Stomach (tissue), 8 donors: ENCODE measurements at regions not wholly inside any gene's neighbourhood (a gene's known extent, or its start where the extent isn't known, plus 50 kb on each side); places are given as distances from the start of the nearest gene placed in this dataset.

Experiments
- DNase-seq, 2 donors: peaks; one replicate each; pipeline versions ENCODE4 v3.0.0 to v3.0.0-alpha.2; 2013 to 2019
- H3K27ac ChIP-seq, 5 donors: fragments of 200-600 bp in 4 of 5; sonication (generic) in 4 of 5; one replicate each; pipeline ENCODE4 v1.5.1; 2013 to 2019; ENCODE audit warnings: mild to moderate bottlenecking in 1 of 5, moderate library complexity in 1 of 5
- H3K27me3 ChIP-seq, 3 donors: fragments of 200-600 bp; sonication (generic); one replicate each; pipeline ENCODE4 v1.5.1; 2017 to 2019; ENCODE audit warnings: mixed run types in 1 of 3
- H3K36me3 ChIP-seq, 4 donors: fragments of 200-600 bp; sonication (generic); 1 replicate in 3 of 4; 2 replicates in 1 of 4; pipeline ENCODE4 v1.5.1; 2016 to 2019
- H3K4me1 ChIP-seq, 4 donors: fragments of 200-600 bp; sonication (generic); one replicate each; pipeline ENCODE4 v1.5.1; 2016 to 2019
- H3K4me3 ChIP-seq, 4 donors: fragments of 200-600 bp; sonication (generic) in 3 of 4; one replicate each; pipeline ENCODE4 v1.5.1; 2016 to 2019; ENCODE audit warnings: mild to moderate bottlenecking in 1 of 4
- H3K9me3 ChIP-seq, 4 donors: fragments of 200-600 bp; sonication (generic); one replicate each; pipeline ENCODE4 v1.5.1; 2016 to 2019
- CTCF ChIP-seq, 7 experiments: fragments of 450-650 bp in 4 of 7; fragments of 200-600 bp in 3 of 7; sonication (generic) in 3 of 7; IDR thresholded peaks; one replicate each; pipeline ENCODE4 v1.5.1; 2016 to 2019; ENCODE audit warnings: antibody characterized with exemption in 7 of 7, control low read depth in 2 of 7, mild to moderate bottlenecking in 1 of 7
- EP300 ChIP-seq: sonication (generic); formaldehyde crosslinking; IDR thresholded peaks from one replicate; pipeline ENCODE4 v1.6.1; 2017; ENCODE audit warnings: antibody characterized with exemption
- POLR2A ChIP-seq, 4 donors: fragments of 450-650 bp; IDR thresholded peaks; one replicate each; pipeline ENCODE4 v1.6.1; 2016; ENCODE audit warnings: antibody characterized with exemption in 4 of 4, control low read depth in 2 of 4, mild to moderate bottlenecking in 1 of 4, moderate library complexity in 1 of 4
- POLR2AphosphoS5 ChIP-seq, 3 donors: sonication (generic); formaldehyde crosslinking; IDR thresholded peaks; one replicate each; pipeline ENCODE4 v1.6.1; 2016; ENCODE audit warnings: antibody characterized with exemption in 3 of 3
- whole genome bisulfite sequencing, 5 donors: extraction: QIAGEN DNeasy Blood & Tissue Kit in 3 of 5; methylation state at CpG; one replicate each; pipeline versions ENCODE4 v1.1.5 to v1.1.7; 2013 to 2018; 5-methylcytosine and 5-hydroxymethylcytosine counted together
- intact Hi-C: fragments of 100-400 bp; cut with DNase I; formaldehyde crosslinking; loops from one replicate; pipeline ENCODE4 v1.15.1; 2023; ENCODE audit warnings: low total_unique reads
- donor health status: healthy with polysubstance abuse.
- donor health status: Bipolar disorder and iron deficiency.
- donor health status: healthy.

GRCh38 chr6:164455835-164456234 lies 853.6 kb downstream of the C6orf118 start:
- H3K4me1 ChIP-seq, result no peaks in the 10 kb centered on the region
- WGBS, 5 donors, result 79 to 90% (median 86%) methylated on average over 9 of the region's 9 CpGs

DNA sequence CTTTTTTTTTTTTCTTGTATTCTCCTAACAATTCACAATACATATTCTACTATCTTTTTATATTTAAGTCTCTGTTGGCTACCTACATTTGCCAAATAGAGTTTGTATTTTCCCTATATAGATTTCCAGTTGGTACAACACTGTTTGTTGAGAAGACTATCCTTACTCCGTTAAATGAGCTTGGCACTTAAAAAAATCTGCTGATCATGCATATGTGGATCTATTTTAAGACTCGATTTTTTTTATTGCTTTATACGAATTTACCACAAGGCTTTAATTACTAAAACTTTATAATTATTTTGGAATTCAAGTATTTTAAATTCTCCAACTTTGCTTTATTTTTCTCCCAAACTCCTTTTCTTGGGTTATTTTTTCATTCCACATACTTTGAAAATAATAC lies 855.6 kb downstream of the C6orf118 start:
- Histone ChIP-seq H3K4me3 (no peak overlapping the region), H3K9me3 (no peaks in the 10 kb centered on the region), H3K27me3 (no peaks in the 10 kb centered on the region), H3K4me1 (no peaks in the 10 kb centered on the region), H3K36me3 (no peaks in the 10 kb centered on the region), H3K27ac (no peak overlapping the region)
- WGBS, 5 donors, result 83 to 92% (median 90%) methylated on average over 3 of the region's 3 CpGs
- no peak for TF ChIP-seq POLR2A (IDR thresholded peaks at IDR 0.05)
- TF ChIP-seq CTCF (IDR thresholded peaks at IDR 0.05), result no peak
- no peak for TF ChIP-seq EP300
- TF ChIP-seq POLR2AphosphoS5 (IDR thresholded peaks at IDR 0.05), result no peak
- DNase-seq, result no peak
- intact Hi-C loops, result no loop called here

More at GRCh38 chr6:164455835-164456234, 853.6 kb downstream of the C6orf118 start:
- TF ChIP-seq POLR2AphosphoS5 (IDR thresholded peaks at IDR 0.05) (no peak), EP300 (no peak), POLR2A (IDR thresholded peaks at IDR 0.05) (no peak), CTCF (IDR thresholded peaks at IDR 0.05) (no peak)
- Histone ChIP-seq H3K4me3 (no peak overlapping the region), H3K9me3 (no peaks in the 10 kb centered on the region), H3K36me3 (no peaks in the 10 kb centered on the region), H3K27me3 (no peaks in the 10 kb centered on the region), H3K27ac (no peak overlapping the region)
- intact Hi-C loops, result no loop called here
- no peak for DNase-seq

DNA sequence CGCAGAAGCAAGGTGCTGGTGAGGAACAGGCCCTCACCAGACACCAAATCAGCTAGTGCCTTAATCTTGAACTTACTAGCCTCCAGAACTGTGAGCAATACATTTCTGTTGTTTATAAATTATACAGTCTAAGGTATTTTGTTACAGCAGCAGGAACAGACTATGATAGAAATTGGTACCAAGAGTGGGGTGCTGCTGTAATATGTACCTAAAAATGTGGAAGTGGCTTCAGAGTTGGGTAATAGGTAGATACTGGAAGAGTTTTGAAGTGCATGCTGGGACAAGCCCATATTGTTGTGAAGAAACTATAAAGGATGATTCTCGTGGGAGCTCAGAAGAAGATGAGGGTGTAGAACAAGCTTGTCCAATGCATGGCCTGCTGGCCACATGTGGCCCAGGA lies 866.8 kb downstream of the C6orf118 start:
- no peak overlapping the region for H3K4me3 ChIP-seq
- H3K27ac ChIP-seq, result no peak overlapping the region
- intact Hi-C loops, result no loop called here
- peaks cover 0 to 23% (median 15%) of the 10 kb centered on the region in 4 donors for H3K9me3 ChIP-seq
- no peak for TF ChIP-seq POLR2A (IDR thresholded peaks at IDR 0.05)
- no peak for TF ChIP-seq EP300
- no peak for TF ChIP-seq CTCF (IDR thresholded peaks at IDR 0.05)
- no peak for TF ChIP-seq POLR2AphosphoS5 (IDR thresholded peaks at IDR 0.05)
- no peaks in the 10 kb centered on the region for H3K27me3 ChIP-seq
- WGBS, 5 donors, result 84 to 90% (median 87%) methylated on average over 2 of the region's 2 CpGs
- no peaks in the 10 kb centered on the region for H3K4me1 ChIP-seq
- no peak for DNase-seq
- H3K36me3 ChIP-seq, result no peaks in the 10 kb centered on the region

DNA sequence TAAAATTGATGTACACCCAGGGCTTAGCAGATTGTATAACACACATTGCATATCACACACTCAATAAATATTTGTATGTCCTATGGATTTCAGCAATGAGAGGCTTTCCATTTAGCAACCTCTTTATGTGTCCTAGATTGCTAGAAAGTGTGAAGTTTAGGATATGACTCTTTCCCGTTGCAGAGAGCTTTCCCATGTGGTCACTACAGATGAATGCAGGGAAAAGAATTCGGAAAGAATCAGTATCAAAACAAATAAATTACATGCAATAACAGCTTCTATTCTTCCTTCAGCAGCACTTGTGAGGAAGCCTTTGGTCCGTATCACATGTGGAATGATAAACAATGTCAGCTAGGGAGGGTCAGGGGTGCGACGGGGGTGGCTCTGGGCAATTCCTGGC lies 870.1 kb downstream of the C6orf118 start:
- TF ChIP-seq POLR2A (IDR thresholded peaks at IDR 0.05) (no peak), EP300 (no peak), CTCF (IDR thresholded peaks at IDR 0.05) (no peak), POLR2AphosphoS5 (IDR thresholded peaks at IDR 0.05) (no peak)
- intact Hi-C loops, result no loop called here
- Histone ChIP-seq H3K9me3 (peaks cover 0 to 23% (median 15%) of the 10 kb centered on the region in 4 donors), H3K36me3 (no peaks in the 10 kb centered on the region), H3K4me1 (no peaks in the 10 kb centered on the region), H3K4me3 (no peak overlapping the region), H3K27me3 (no peaks in the 10 kb centered on the region), H3K27ac (no peak overlapping the region)
- 30 to 54% (median 50%) methylated on average over 5 of the region's 5 CpGs for WGBS, 5 donors
- DNase-seq, result no peak
